Kidney glomerular epithelial cell (primary cell): ENCODE measurements at regions not wholly inside any gene's neighbourhood (a gene's known extent, or its start where the extent isn't known, plus 50 kb on each side); places are given as distances from the start of the nearest gene placed in this dataset.
"Not testable (repeated sequence)": the region's sequence is repeated elsewhere in the genome, so short reads cannot be mapped to it uniquely, and the experiment has no call there.

Experiments
- DNase-seq: peaks from one replicate; lab custom pipeline; 2025; lab: John Stamatoyannopoulos, UW

GRCh38 chr2:37722971-37723370 lies 51.5 kb upstream of the CDC42EP3 start:
- not testable (repeated sequence) for DNase-seq

GRCh38 chr2:37730037-37730818 lies 58.8 kb upstream of the CDC42EP3 start:
- DNase-seq: peak; percentile 33

- not testable (repeated sequence) for DNase-seq
Measured at GRCh38 chr2:37732412-37732811, 61.0 kb upstream of the CDC42EP3 start.

DNA sequence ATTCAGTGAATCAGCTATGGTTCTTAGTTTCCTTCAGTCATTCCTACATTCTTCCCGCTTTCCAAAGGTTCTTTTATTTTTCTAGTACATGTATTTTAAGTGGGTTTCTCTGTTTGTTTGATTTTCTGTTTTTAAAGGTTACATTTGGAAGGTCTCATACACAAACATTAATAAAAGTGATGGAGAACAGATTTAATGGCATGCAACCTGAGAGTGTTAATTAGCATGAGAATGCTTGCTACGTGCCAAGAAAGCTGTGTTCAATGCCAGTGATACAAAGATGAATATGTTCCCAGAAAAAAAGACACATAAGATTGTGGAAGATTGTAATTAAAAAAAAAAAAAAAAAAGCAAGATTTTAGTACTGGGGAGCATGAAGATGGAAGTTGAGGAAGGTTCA lies 61.8 kb upstream of the CDC42EP3 start:
- DNase-seq: no peak

GRCh38 chr2:37733955-37734354 lies 62.5 kb upstream of the CDC42EP3 start:
- not testable (repeated sequence) for DNase-seq

GRCh38 chr2:37734891-37735523 lies 63.6 kb upstream of the CDC42EP3 start:
- peak; percentile 64 for DNase-seq

DNA sequence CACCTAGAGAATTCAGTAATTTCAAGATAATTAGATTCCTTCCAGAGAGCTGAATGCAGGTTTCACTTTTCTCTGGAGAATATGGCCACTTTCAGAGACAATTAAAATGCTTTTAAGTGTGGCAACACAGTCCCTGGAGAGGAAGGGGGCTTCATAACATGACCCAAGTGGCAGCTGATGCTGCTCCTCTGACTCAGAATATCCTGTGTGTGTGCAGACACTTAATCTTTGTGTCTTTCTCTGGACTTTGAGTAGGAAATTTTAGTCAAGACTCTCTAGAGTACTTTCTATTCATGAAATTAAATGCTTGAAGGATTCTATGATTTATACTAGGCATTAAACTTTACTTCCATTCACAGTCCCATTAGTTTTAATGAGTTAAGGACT lies 64.1 kb upstream of the CDC42EP3 start:
- not testable (repeated sequence) for DNase-seq

- peak; percentile 9 for DNase-seq
Measured at GRCh38 chr2:37737507-37737906, 66.1 kb upstream of the CDC42EP3 start.

DNA sequence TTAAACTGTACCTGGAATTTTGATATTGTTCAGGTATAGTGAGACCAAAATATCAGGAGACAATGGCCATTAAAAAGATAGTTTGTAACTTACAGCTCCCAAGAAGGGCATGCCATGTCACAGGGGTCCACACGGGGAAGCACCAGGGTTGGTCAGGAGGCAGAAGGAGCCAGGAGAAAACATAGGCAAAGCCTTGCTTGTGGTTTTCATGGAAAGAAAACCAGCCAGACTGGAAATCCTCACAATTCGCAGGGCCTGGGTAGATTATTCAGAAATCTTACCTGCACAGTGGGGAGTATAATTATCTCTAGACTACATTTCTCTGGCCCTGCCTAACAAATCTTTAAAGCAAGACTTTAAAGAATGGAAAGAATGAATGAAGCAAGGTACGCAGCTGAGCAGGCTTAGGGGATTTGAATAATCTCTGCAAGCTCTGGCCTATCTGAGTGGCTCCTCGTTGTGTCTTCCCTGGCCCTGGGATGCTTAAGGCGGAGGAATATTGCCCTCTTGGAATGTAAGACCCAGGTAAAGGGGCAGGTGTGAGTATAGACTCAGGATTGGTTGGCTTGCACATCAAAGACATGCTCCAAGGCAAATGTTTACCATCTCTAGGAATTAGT lies 66.9 kb upstream of the CDC42EP3 start:
- no peak for DNase-seq

DNA sequence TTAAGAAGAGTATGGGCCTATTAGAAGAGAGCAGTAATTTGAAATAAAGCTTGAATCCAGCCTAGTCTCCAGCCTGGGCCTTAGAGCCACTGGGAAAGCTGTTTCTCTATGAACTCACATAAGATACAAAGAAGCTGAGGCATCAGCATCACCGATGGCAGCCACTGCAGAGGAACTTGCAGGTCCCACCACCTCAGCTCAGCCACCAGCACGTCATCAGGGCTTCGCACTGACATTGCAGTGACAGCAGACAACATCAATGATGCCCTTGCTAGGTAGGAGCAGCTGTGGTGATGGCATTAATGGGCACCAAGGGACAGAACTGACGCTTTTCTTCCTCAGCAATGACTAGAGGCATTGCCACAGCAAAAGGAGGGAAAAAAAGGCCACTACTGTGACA lies 67.7 kb upstream of the CDC42EP3 start:
- DNase-seq: no peak

- no peak for DNase-seq
Measured at GRCh38 chr2:37740164-37740739, 68.8 kb upstream of the CDC42EP3 start.

DNA sequence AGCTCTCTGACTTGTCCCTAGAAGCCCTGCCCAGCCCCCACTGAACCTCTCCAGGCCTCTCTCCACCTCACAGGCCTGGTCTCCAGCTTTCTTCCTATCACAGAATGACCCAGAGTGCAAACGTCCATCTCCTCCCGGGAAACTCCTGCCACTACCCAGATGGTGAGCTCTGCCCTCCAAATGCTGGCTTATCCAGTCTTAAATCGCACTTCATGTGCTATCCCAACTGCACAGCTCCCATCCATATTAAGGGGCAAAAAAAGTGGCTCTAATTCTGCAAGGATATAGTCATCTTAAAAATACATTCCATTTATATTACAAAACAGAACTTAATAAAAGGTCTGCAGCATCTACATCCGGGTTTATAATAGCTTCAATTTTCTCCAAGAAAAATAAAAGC lies 70.8 kb upstream of the CDC42EP3 start:
- DNase-seq: no peak

DNA sequence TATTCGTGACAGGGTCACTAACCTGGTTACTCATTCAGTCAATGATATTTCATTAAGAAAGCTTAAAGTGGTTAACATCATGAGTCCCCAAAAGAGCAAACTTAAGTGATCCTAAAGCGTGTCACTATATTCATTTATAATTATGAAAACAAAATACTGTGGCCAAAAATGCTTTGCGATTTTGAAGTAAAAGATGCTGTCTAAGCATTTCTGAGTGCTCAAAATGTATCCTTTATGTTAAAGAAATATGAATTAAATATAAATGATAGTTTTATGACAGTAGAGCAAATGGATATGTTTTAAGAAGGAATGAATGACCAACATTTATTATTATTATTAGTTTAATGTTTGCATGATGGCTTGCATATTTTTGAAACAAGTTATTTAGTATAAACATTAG lies 72.6 kb upstream of the CDC42EP3 start:
- no peak for DNase-seq

DNA sequence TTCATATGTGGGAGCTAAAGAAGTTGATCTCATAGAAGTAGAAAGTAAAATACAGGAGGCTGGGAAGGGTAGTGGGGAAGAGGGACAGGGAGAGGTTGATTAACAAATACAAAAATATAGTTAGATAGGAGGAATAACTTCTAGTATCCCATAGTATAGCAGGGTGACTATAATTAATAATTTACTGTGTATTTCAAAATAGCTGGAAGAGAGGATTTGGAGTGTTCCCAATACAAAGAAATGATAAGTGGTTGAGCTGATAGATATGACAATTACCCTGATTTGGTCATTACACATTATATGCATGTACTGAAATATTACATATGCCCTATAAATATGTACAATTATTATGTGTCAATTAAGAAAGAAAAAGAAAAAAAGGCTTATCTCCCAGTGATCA lies 73.5 kb upstream of the CDC42EP3 start:
- DNase-seq: not testable (repeated sequence)

GRCh38 chr2:37746011-37746410 lies 74.6 kb upstream of the CDC42EP3 start:
- peak; percentile 9 for DNase-seq

DNA sequence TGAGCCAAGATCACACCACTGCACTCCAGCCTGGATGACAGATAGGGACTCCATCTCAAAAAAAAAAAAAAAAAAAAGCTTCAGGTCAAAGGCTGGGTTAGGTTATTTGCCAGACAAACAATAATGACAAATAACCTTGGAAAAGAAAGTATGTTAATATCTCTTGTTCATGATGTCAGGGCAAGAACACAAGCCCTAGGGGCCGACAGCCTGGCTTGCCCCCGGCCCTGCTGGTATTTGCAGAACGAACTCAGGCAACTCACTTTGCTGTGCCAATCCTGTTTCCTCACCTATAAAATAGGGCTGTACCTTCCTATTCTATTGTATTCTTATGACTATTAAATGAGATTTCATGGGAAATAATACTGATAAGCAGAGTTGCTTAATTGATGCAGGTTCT lies 75.4 kb upstream of the CDC42EP3 start:
- no peak for DNase-seq

- no peak for DNase-seq
Measured at GRCh38 chr2:37748541-37748940, 77.1 kb upstream of the CDC42EP3 start.

GRCh38 chr2:37750286-37750685 lies 78.8 kb upstream of the CDC42EP3 start:
- not testable (repeated sequence) for DNase-seq

- DNase-seq: no peak
Measured at GRCh38 chr2:37752766-37753165, 81.3 kb upstream of the CDC42EP3 start.

- DNase-seq: no peak
Measured at GRCh38 chr2:37753758-37754157, 82.3 kb upstream of the CDC42EP3 start.

- DNase-seq: peak; percentile 69
Measured at GRCh38 chr2:37755961-37756559, 84.6 kb upstream of the CDC42EP3 start.

DNA sequence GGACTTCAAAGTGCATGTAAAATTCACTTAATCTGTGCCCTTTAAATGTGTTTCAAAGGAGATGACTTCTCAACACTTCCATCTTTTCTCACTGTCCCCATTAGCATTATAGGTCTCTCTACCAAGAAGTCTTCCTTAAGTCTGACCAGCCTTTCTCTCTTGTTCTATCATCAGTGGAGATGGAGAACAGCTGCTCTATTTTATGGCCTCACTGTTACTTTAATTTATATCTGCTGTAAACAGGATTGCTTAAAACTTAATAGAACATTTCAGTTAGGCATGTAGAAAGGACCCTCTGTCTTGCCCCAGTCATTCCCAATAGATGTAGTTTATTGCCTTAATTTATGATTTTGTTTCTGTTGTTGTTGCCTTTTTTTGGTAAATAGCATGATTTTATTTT lies 86.0 kb upstream of the CDC42EP3 start:
- not testable (repeated sequence) for DNase-seq
